ENCODE measurements at regions not wholly inside any gene's neighbourhood (a gene's known extent, or its start where the extent isn't known, plus 50 kb on each side); places are given as distances from the start of the nearest gene placed in this dataset.
"Not testable (repeated sequence)": the region's sequence is repeated elsewhere in the genome, so short reads cannot be mapped to it uniquely, and the experiment has no call there.

DNA sequence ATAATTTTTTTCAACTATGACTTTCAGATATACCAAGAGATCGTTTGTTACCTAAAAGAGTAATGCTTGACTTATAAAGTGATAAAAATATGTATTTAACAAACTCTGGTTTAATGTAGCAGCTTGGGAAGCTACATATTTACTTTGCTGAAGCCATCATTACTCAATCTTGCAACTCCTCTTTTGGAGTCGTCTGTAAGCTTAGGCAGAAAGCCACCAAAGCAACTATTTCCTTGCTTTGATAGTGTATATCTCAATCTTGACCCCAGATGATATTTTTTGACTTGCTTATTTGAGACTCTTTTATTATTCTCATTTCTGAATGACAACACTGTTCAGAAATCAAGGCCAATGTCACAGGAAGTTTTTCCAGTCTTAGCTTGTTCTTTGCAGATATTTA lies 183.0 kb downstream of the SAMD5 start:
- Histone ChIP-seq H3K9ac (ENCODE audit: low read length in 5 of 5) (no peak overlapping the region), H3K4me1 (ENCODE audit: control insufficient read depth in 5 of 5, insufficient read depth in 5 of 5, low read length in 5 of 5) (no peaks in the 10 kb centered on the region), H3K36me3 (ENCODE audit: control insufficient read depth in 5 of 5, insufficient read depth in 5 of 5, low read length in 5 of 5) (no peaks in the 10 kb centered on the region), H3K27me3 (ENCODE audit: control insufficient read depth in 5 of 5, insufficient read depth in 4 of 5, low read length in 5 of 5) (no peaks in the 10 kb centered on the region), H3K4me3 (ENCODE audit: low read depth in 1 of 5, low read length in 5 of 5) (no peak overlapping the region), H3K9me3 (ENCODE audit: control insufficient read depth in 5 of 5, low read length in 5 of 5) (no peaks in the 10 kb centered on the region), H3K27ac (ENCODE audit: low read depth, low read length) (no peak overlapping the region)

DNA sequence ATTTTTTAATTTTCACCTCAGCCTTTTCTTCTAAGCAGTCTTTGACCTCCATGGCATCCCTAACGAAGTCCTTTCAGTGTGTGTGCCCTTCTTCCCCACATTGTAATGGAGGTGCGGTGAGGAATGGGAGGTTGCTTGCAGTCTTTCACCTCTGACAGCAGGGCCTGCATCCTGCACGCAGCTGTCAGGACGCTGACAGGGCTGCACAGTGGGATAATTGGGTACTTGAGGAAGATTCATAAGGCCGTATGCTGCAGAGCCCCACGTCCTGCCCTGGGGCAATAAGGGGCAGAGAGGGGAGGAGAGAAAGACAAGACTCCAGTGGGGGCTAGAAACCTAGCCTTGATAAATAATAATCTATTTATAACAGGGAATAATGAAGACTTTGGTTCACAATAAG lies 184.7 kb downstream of the SAMD5 start:
- no peak overlapping the region for H3K9ac ChIP-seq (ENCODE audit: low read length in 5 of 5)
- no peak overlapping the region for H3K27ac ChIP-seq (ENCODE audit: low read depth, low read length)
- H3K36me3 ChIP-seq (ENCODE audit: control insufficient read depth in 5 of 5, insufficient read depth in 5 of 5, low read length in 5 of 5), result no peaks in the 10 kb centered on the region
- no peak overlapping the region for H3K4me3 ChIP-seq (ENCODE audit: low read depth in 1 of 5, low read length in 5 of 5)
- no peaks in the 10 kb centered on the region for H3K9me3 ChIP-seq (ENCODE audit: control insufficient read depth in 5 of 5, low read length in 5 of 5)
- no peaks in the 10 kb centered on the region for H3K4me1 ChIP-seq (ENCODE audit: control insufficient read depth in 5 of 5, insufficient read depth in 5 of 5, low read length in 5 of 5)
- H3K27me3 ChIP-seq (ENCODE audit: control insufficient read depth in 5 of 5, insufficient read depth in 4 of 5, low read length in 5 of 5), result no peaks in the 10 kb centered on the region

DNA sequence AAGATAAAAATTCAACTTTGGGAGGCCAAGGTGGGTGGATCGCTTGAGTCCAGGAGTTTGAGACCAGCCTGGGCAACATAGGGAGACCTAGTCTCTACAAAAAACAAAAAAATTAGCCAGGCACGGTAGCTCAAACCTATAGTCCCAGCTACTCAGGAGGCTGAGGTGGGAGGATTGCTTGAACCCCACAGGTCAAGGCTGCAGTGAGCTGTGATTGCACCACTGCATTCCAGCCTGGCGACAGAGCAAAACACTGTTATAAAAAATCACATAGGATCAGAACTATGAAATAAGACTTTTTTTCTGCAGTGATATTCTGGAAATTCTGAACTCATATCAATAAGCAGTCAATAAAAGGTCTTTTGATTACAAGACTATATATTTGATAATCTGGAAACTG lies 186.1 kb downstream of the SAMD5 start:
- H3K9ac ChIP-seq (ENCODE audit: low read length in 5 of 5); H3K27ac ChIP-seq (ENCODE audit: low read depth, low read length); H3K27me3 ChIP-seq (ENCODE audit: control insufficient read depth in 5 of 5, insufficient read depth in 4 of 5, low read length in 5 of 5); H3K9me3 ChIP-seq (ENCODE audit: control insufficient read depth in 5 of 5, low read length in 5 of 5); H3K4me3 ChIP-seq (ENCODE audit: low read depth in 1 of 5, low read length in 5 of 5); H3K4me1 ChIP-seq (ENCODE audit: control insufficient read depth in 5 of 5, insufficient read depth in 5 of 5, low read length in 5 of 5); H3K36me3 ChIP-seq (ENCODE audit: control insufficient read depth in 5 of 5, insufficient read depth in 5 of 5, low read length in 5 of 5): not testable (repeated sequence)

DNA sequence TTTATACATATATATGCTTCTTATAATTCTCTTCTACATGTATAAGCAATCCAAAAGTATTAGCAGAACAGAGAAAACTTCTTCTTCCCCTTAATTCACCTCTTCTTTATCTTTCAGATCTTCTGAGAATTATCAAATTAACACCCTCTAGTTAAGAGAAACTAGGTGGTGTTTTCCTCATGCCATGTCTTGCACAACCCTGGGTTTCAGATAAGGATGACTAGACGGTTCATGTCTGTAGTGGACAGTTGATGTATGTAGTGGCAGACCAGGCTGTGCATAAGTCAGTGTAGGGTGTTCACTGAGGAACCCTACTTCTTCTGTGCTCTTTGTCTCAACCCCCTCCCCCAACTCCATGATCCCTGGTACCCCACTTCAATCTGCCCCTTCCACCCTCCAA lies 187.3 kb downstream of the SAMD5 start:
- H3K9me3 ChIP-seq (ENCODE audit: control insufficient read depth in 5 of 5, low read length in 5 of 5), result no peaks in the 10 kb centered on the region
- no peaks in the 10 kb centered on the region for H3K27me3 ChIP-seq (ENCODE audit: control insufficient read depth in 5 of 5, insufficient read depth in 4 of 5, low read length in 5 of 5)
- no peak overlapping the region for H3K27ac ChIP-seq (ENCODE audit: low read depth, low read length)
- no peak overlapping the region for H3K4me3 ChIP-seq (ENCODE audit: low read depth in 1 of 5, low read length in 5 of 5)
- peaks cover 0 to 15% (median 0%) of the 10 kb centered on the region in 5 donors for H3K4me1 ChIP-seq (ENCODE audit: control insufficient read depth in 5 of 5, insufficient read depth in 5 of 5, low read length in 5 of 5)
- H3K9ac ChIP-seq (ENCODE audit: low read length in 5 of 5), result no peak overlapping the region
- no peaks in the 10 kb centered on the region for H3K36me3 ChIP-seq (ENCODE audit: control insufficient read depth in 5 of 5, insufficient read depth in 5 of 5, low read length in 5 of 5)

DNA sequence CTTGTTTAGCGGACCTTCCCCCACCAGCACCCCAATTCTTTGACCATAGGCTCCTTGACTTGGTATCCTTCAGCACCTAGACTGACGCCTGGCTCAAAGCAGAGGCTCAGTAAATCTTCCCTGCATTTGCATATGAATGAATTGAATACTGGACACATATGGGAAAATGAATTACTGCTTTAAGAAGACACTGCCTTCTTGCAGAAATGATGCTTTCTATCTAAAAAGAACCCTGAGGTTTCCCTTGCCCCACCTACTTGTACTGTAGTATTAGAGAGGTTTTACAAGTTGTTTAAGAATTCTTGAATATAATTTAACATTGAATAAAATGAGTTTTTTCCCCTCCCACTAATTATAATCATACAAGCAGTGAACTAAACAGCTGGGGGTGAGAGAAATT lies 190.7 kb downstream of the SAMD5 start:
- no peak overlapping the region for H3K9ac ChIP-seq (ENCODE audit: low read length in 5 of 5)
- peaks cover 0 to 15% (median 0%) of the 10 kb centered on the region in 5 donors for H3K4me1 ChIP-seq (ENCODE audit: control insufficient read depth in 5 of 5, insufficient read depth in 5 of 5, low read length in 5 of 5)
- H3K4me3 ChIP-seq (ENCODE audit: low read depth in 1 of 5, low read length in 5 of 5), result no peak overlapping the region
- H3K27me3 ChIP-seq (ENCODE audit: control insufficient read depth in 5 of 5, insufficient read depth in 4 of 5, low read length in 5 of 5), result no peaks in the 10 kb centered on the region
- no peaks in the 10 kb centered on the region for H3K9me3 ChIP-seq (ENCODE audit: control insufficient read depth in 5 of 5, low read length in 5 of 5)
- no peaks in the 10 kb centered on the region for H3K36me3 ChIP-seq (ENCODE audit: control insufficient read depth in 5 of 5, insufficient read depth in 5 of 5, low read length in 5 of 5)
- no peak overlapping the region for H3K27ac ChIP-seq (ENCODE audit: low read depth, low read length)

DNA sequence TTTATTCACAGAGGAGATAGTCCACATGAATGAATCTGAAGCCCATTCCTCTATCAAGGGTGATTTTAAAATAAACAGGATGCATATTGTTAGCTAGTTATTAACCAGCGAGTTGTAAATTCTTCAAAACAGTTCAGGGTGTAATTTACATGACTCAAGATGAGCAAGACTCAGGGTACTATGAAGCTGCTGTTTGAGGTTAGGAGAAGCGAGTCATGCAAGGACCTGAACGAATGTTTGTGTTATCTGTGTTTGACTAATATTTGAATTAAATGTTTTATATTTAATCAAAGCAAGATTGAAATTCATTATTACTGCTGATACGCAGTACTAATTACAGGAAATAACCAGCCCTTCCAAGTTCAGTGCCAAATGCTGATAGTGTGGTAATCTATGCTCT lies 191.1 kb downstream of the SAMD5 start:
- Histone ChIP-seq H3K9ac (ENCODE audit: low read length in 5 of 5) (no peak overlapping the region), H3K27ac (ENCODE audit: low read depth, low read length) (no peak overlapping the region), H3K9me3 (ENCODE audit: control insufficient read depth in 5 of 5, low read length in 5 of 5) (no peaks in the 10 kb centered on the region), H3K27me3 (ENCODE audit: control insufficient read depth in 5 of 5, insufficient read depth in 4 of 5, low read length in 5 of 5) (no peaks in the 10 kb centered on the region), H3K36me3 (ENCODE audit: control insufficient read depth in 5 of 5, insufficient read depth in 5 of 5, low read length in 5 of 5) (no peaks in the 10 kb centered on the region), H3K4me3 (ENCODE audit: low read depth in 1 of 5, low read length in 5 of 5) (no peak overlapping the region), H3K4me1 (ENCODE audit: control insufficient read depth in 5 of 5, insufficient read depth in 5 of 5, low read length in 5 of 5) (peaks cover 0 to 15% (median 0%) of the 10 kb centered on the region in 5 donors)

DNA sequence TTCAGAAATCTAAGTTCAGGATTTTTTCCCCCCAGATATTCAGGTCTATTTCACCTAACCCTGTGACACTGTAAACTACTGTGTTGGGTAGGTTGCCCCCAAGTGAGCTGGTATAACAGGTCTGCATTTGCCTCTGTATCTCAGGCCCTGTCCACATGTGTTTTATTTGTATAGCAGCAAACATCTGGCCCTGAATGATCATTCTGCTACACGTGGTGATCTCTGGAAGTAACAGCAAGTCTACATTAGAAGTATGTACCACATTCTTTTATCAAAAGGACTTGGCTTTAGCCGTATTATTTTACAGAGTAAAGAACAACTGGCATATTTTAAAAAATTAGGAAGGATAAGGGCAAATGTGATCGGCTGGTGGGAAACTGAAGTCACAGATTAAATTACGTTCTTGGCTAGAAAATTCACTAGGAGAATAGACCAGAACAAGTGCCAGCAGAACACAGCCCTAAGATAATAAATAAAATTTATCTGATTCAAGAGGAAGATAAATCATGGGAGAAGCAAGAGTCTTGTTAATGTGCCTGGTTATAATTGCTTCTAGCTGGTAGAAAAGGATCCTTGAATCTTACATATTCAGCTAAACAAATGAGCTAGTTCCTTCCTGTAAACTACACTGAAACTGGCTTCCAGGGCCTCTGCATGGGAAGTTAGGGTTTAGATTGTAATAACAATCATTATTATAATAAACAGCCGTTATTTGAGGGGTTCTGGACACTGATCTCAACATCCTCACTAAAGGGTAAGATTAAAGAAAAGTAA lies 192.1 kb downstream of the SAMD5 start:
- Histone ChIP-seq H3K27me3 (ENCODE audit: control insufficient read depth in 5 of 5, insufficient read depth in 4 of 5, low read length in 5 of 5) (no peaks in the 10 kb centered on the region), H3K4me1 (ENCODE audit: control insufficient read depth in 5 of 5, insufficient read depth in 5 of 5, low read length in 5 of 5) (peaks cover 0 to 15% (median 0%) of the 10 kb centered on the region in 5 donors), H3K9ac (ENCODE audit: low read length in 5 of 5) (no peak overlapping the region), H3K36me3 (ENCODE audit: control insufficient read depth in 5 of 5, insufficient read depth in 5 of 5, low read length in 5 of 5) (no peaks in the 10 kb centered on the region), H3K4me3 (ENCODE audit: low read depth in 1 of 5, low read length in 5 of 5) (no peak overlapping the region), H3K9me3 (ENCODE audit: control insufficient read depth in 5 of 5, low read length in 5 of 5) (no peaks in the 10 kb centered on the region), H3K27ac (ENCODE audit: low read depth, low read length) (no peak overlapping the region)

DNA sequence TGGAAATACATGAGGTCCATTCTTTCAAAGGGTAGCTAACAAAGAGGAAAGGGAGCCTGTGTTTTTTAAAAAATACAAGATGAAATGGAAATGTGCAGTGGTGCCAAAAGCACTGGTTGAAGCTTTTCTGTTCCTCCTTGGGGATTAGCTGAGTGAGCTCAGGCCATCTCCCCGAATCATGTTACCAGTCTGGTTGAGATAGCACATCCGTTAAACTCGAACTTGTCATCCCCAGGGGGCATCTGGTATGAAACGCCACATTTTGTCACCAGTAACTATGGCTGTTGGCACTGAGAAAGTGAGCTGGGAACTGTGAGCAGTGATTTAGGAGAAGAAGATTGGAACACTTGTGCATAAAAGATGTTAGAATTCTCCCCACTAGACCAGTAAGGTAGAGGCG lies 196.2 kb downstream of the SAMD5 start:
- H3K9ac ChIP-seq (ENCODE audit: low read length in 5 of 5), result no peak overlapping the region
- no peak overlapping the region for H3K27ac ChIP-seq (ENCODE audit: low read depth, low read length)
- H3K4me1 ChIP-seq (ENCODE audit: control insufficient read depth in 5 of 5, insufficient read depth in 5 of 5, low read length in 5 of 5), result peaks cover 0 to 8% (median 0%) of the 10 kb centered on the region in 5 donors
- no peak overlapping the region for H3K4me3 ChIP-seq (ENCODE audit: low read depth in 1 of 5, low read length in 5 of 5)
- H3K27me3 ChIP-seq (ENCODE audit: control insufficient read depth in 5 of 5, insufficient read depth in 4 of 5, low read length in 5 of 5), result no peaks in the 10 kb centered on the region
- no peaks in the 10 kb centered on the region for H3K9me3 ChIP-seq (ENCODE audit: control insufficient read depth in 5 of 5, low read length in 5 of 5)
- no peaks in the 10 kb centered on the region for H3K36me3 ChIP-seq (ENCODE audit: control insufficient read depth in 5 of 5, insufficient read depth in 5 of 5, low read length in 5 of 5)

DNA sequence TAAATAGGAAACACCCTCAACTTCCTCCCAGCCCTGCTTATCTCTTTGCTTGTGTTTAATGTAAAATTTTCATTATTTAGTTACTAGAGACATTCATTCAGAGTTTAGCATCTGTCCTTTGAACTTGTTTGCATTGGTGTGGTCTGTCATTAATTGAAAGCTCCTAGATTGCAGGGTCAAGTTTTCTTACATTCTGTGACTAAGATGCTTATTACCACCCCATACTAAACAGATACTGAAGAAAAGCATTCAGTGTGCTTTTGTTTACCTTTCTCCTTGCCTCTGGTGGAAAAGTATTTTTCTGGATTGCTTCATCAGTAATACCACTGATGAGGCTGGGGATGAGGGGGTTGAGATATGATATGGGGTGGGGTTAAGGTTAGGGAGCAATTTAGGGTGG lies 199.0 kb downstream of the SAMD5 start:
- H3K9ac ChIP-seq (ENCODE audit: low read length in 5 of 5), result no peak overlapping the region
- H3K27me3 ChIP-seq (ENCODE audit: control insufficient read depth in 5 of 5, insufficient read depth in 4 of 5, low read length in 5 of 5), result no peaks in the 10 kb centered on the region
- peaks cover 0 to 3% (median 2%) of the 10 kb centered on the region in 5 donors for H3K9me3 ChIP-seq (ENCODE audit: control insufficient read depth in 5 of 5, low read length in 5 of 5)
- no peak overlapping the region for H3K4me3 ChIP-seq (ENCODE audit: low read depth in 1 of 5, low read length in 5 of 5)
- no peak overlapping the region for H3K27ac ChIP-seq (ENCODE audit: low read depth, low read length)
- H3K4me1 ChIP-seq (ENCODE audit: control insufficient read depth in 5 of 5, insufficient read depth in 5 of 5, low read length in 5 of 5), result no peaks in the 10 kb centered on the region
- H3K36me3 ChIP-seq (ENCODE audit: control insufficient read depth in 5 of 5, insufficient read depth in 5 of 5, low read length in 5 of 5), result no peaks in the 10 kb centered on the region

DNA sequence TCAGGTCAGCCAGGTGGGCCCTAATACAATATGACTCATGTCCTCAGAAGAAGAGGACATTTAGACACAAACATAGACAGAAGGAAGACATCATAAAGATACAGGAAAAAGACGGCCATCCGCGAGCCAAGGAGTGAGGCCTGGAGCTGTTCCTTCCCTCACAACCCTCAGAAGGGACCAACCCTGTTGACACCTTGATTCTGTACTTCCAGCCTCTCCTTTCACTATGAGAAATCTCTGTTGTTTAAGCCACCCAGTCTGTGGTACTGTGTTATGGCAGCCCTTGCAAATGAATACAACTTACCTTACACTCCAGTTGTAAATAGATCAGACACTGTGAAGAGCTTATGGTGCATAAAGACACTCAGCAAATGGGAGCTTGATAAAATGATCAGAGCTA lies 199.7 kb downstream of the SAMD5 start:
- no peak overlapping the region for H3K9ac ChIP-seq (ENCODE audit: low read length in 5 of 5)
- H3K27me3 ChIP-seq (ENCODE audit: control insufficient read depth in 5 of 5, insufficient read depth in 4 of 5, low read length in 5 of 5), result no peaks in the 10 kb centered on the region
- no peak overlapping the region for H3K4me3 ChIP-seq (ENCODE audit: low read depth in 1 of 5, low read length in 5 of 5)
- peaks cover 0 to 4% (median 2%) of the 10 kb centered on the region in 5 donors for H3K9me3 ChIP-seq (ENCODE audit: control insufficient read depth in 5 of 5, low read length in 5 of 5)
- no peaks in the 10 kb centered on the region for H3K4me1 ChIP-seq (ENCODE audit: control insufficient read depth in 5 of 5, insufficient read depth in 5 of 5, low read length in 5 of 5)
- no peaks in the 10 kb centered on the region for H3K36me3 ChIP-seq (ENCODE audit: control insufficient read depth in 5 of 5, insufficient read depth in 5 of 5, low read length in 5 of 5)
- H3K27ac ChIP-seq (ENCODE audit: low read depth, low read length), result no peak overlapping the region
